ENCODE measurements at regions not wholly inside any gene's neighbourhood (a gene's known extent, or its start where the extent isn't known, plus 50 kb on each side); places are given as distances from the start of the nearest gene placed in this dataset.

GRCh38 chr12:116480210-116480810, 78.9 kb upstream of the MAP1LC3B2 start:
- H2AFZ ChIP-seq (ENCODE audit: control insufficient read depth, low read length) = no peak overlapping the region
- no peak for DNase-seq (ENCODE audit: low read depth, low spot score)
- dilution Hi-C loops (cut with MboI; ENCODE audit: extremely low pct_ligation_motif_present, low sequenced_read_pairs) = no loop called here

DNA sequence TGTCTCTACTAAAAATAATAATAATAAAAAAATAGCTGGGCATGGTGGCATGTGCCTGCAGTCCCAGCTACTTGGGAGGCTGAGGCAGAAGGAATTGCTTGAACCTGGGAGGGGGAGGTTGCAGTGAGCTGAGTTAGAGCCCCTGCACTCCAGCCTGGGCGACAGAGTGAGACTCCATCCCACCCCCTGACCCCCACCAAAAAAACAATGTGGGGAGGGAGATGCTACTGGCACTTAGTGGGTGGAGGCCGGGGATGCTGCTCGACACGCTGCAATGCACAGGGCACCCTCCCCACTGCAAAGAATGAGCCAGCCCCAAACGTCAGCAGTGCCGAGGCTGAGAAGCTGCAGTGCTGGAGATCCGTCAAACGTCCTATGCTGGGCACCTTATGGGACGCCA, 77.5 kb upstream of the MAP1LC3B2 start:
- Histone ChIP-seq H3K4me3 (ENCODE audit: control insufficient read depth in 2 of 3, extremely low read depth in 1 of 3, insufficient read depth in 2 of 3, low read depth in 1 of 3, low read length in 3 of 3) (no peak overlapping the region), H3K4me2 (ENCODE audit: control insufficient read depth, extremely low read depth, insufficient read depth, low read depth, low read length) (no peak overlapping the region), H3K36me3 (ENCODE audit: control insufficient read depth in 2 of 2, extremely low read depth in 1 of 2, insufficient read depth in 2 of 2, low read length in 2 of 2) (no peaks in the 10 kb centered on the region), H3K4me1 (ENCODE audit: control insufficient read depth, extremely low read depth, insufficient read depth, low read length) (peaks cover 9% of the 10 kb centered on the region), H3K9ac (ENCODE audit: control insufficient read depth, extremely low read depth, insufficient read depth, low read length) (no peak overlapping the region), H4K20me1 (ENCODE audit: control insufficient read depth, extremely low read depth, insufficient read depth, low read length) (no peaks in the 10 kb centered on the region), H3K27me3 (ENCODE audit: control insufficient read depth, extremely low read depth, insufficient read depth, low read length) (no peaks in the 10 kb centered on the region), H3K27ac (ENCODE audit: control insufficient read depth, insufficient read depth, low read length) (no peak overlapping the region), H3K79me2 (ENCODE audit: control insufficient read depth, insufficient read depth, low read length) (no peaks in the 10 kb centered on the region), H2AFZ (ENCODE audit: control insufficient read depth, low read length) (no peak overlapping the region), H3K9me1 (ENCODE audit: control insufficient read depth, extremely low read depth, insufficient read depth, low read length) (no peaks in the 10 kb centered on the region), H3K9me3 (ENCODE audit: control insufficient read depth, low read depth, low read length) (no peaks in the 10 kb centered on the region)
- TF ChIP-seq EZH2 (IDR thresholded peaks at IDR 0.05; ENCODE audit: low read length) (no peak), CTCF (optimal IDR thresholded peaks at IDR 0.05 in 1 of 3, IDR thresholded peaks at IDR 0.05 in 1 of 3, conservative IDR thresholded peaks at IDR 0.05 in 1 of 3; ENCODE audit: extremely low read depth in 1 of 3, insufficient read depth in 2 of 3, low read length in 3 of 3) (no peak)
- FAIRE-seq (no peak), DNase-seq (ENCODE audit: low read depth, low spot score) (no peak)
- dilution Hi-C loops (cut with MboI; ENCODE audit: extremely low pct_ligation_motif_present, low sequenced_read_pairs) = no loop called here

More at GRCh38 chr12:116480210-116480810, 78.9 kb upstream of the MAP1LC3B2 start:
- Histone ChIP-seq H3K9me3 (ENCODE audit: control insufficient read depth, low read depth, low read length) (no peaks in the 10 kb centered on the region), H3K27ac (ENCODE audit: control insufficient read depth, insufficient read depth, low read length) (no peak overlapping the region), H3K4me3 (ENCODE audit: control insufficient read depth in 2 of 3, extremely low read depth in 1 of 3, insufficient read depth in 2 of 3, low read depth in 1 of 3, low read length in 3 of 3) (no peak overlapping the region), H3K4me1 (ENCODE audit: control insufficient read depth, extremely low read depth, insufficient read depth, low read length) (peaks cover 9% of the 10 kb centered on the region), H3K79me2 (ENCODE audit: control insufficient read depth, insufficient read depth, low read length) (no peaks in the 10 kb centered on the region), H4K20me1 (ENCODE audit: control insufficient read depth, extremely low read depth, insufficient read depth, low read length) (no peaks in the 10 kb centered on the region), H3K27me3 (ENCODE audit: control insufficient read depth, extremely low read depth, insufficient read depth, low read length) (no peaks in the 10 kb centered on the region), H3K9ac (ENCODE audit: control insufficient read depth, extremely low read depth, insufficient read depth, low read length) (no peak overlapping the region), H3K9me1 (ENCODE audit: control insufficient read depth, extremely low read depth, insufficient read depth, low read length) (no peaks in the 10 kb centered on the region), H3K36me3 (ENCODE audit: control insufficient read depth in 2 of 2, extremely low read depth in 1 of 2, insufficient read depth in 2 of 2, low read length in 2 of 2) (no peaks in the 10 kb centered on the region), H3K4me2 (ENCODE audit: control insufficient read depth, extremely low read depth, insufficient read depth, low read depth, low read length) (peak overlapping the region; percentile 17)
- peak; percentile 92 for FAIRE-seq
- TF ChIP-seq EZH2 (IDR thresholded peaks at IDR 0.05; ENCODE audit: low read length) (no peak), CTCF (optimal IDR thresholded peaks at IDR 0.05 in 1 of 3, IDR thresholded peaks at IDR 0.05 in 1 of 3, conservative IDR thresholded peaks at IDR 0.05 in 1 of 3; ENCODE audit: extremely low read depth in 1 of 3, insufficient read depth in 2 of 3, low read length in 3 of 3) (no peak)
